Skin of body (tissue), 1 donor: ENCODE measurements at regions not wholly inside any gene's neighbourhood (a gene's known extent, or its start where the extent isn't known, plus 50 kb on each side); places are given as distances from the start of the nearest gene placed in this dataset.

Source experiments
- DNase-seq: peaks from one replicate; lab custom pipeline; 2025; lab: John Stamatoyannopoulos, UW

DNA sequence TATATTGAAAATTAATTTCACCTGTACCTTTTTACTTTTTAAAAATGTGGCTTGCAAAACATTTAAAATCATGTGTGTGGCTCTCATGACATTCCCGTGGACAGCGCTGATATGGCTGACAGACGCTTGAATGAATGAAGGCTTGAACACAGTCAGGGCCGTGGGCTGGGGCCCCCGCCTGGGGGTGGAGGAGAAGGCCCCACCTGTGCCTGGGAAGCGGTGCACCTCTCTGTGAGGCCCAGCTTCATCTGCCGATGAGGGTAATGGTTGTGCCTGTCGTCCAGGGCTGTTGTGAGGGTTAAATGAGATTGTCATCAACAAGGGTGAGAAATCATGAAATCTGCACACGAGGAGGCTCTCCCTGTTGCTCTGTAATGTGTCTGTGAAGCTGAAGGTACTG is 85.9 kb upstream of the PRR23E start:
- DNase-seq = no peak

GRCh38 chr3:127107491-127108375 is 85.2 kb upstream of the PRR23E start:
- DNase-seq = no peak

DNA sequence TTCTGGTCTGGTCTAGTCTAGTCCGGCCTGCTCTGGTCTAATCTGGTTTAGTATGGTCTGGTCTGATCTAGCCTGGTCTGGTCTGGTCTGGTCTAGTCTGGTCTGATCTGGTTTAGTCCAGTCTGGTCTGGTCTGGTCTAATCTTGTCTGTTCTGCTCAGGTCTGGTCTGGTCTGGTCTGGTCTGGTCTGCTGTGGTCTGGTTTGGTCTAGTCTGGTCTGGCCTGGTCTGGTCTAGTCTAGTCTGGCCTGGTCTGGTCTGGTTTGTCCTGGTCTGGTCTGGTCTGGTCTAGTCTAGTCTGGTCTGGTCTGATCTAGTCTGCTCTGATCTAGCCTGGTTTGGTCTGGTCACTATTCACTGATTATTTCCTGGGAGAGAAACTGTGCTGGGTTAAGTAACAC is 84.1 kb upstream of the PRR23E start:
- DNase-seq = no peak

DNA sequence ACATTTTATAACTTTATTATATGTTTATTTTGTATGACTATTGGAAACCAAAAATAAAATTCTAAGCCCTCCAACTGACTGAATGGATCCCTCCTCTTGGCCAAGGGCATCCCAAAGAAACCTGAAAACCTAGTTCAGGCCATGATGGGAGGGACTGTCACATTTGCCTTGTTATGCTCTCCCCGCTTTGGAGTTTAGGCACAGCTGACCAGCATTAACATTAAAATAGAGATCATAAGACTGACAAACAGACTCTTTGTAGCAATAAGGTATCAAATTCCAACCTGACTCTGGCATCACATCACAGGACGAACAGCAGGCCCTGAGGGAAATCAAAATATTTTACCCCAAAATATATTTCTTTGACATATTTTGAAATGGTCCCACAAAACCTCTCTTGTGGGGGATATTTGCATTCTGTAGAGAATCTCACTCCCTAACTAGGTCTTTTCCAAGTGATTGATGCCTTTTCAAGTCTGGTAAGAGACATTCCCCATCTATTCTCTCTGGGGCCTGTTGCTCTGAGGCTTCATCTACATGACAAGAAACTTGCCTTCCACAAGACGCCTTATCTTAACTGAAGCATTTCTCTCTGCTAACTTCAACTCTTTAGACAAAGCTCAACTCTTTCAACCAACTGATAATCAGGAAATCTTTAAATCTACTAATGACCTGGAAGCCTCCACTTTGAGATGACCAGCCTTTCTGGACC is 81.8 kb upstream of the PRR23E start:
- no peak for DNase-seq

DNA sequence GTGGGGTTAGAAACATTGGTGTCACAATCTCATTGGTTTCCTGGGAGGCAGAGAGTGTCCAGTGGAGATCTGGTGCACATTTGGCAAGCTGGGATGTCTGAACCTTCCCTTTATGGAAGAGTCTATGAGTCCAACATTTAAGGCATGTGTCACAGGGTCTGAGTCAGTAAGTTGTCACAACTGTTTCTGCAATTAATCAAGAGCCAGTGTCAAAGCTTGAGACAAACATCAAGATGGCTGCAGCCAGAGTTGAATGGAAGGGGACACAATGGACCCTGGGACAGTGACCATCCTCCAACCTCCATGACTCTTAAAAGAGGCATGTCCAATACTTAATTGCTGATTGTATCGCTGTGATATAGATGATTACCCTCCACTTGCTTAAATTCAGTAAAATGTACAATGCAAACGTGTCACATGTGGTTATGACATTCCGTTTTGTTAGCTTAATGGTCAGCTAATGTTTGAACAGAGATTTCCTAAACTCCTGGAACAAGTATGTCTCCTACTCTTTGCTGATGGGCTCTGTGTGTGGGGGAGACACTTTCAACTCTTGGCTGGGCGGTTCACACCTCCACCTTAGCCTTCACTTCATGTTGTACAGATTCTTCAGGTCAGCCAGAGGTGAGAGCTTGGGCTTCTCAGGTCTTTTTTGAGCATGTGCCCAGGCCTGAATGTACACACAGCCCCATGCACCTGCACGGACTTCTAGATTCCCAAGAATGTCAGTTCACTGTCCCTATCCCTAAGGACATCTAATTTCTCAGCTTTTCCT is 79.9 kb upstream of the PRR23E start:
- no peak for DNase-seq

DNA sequence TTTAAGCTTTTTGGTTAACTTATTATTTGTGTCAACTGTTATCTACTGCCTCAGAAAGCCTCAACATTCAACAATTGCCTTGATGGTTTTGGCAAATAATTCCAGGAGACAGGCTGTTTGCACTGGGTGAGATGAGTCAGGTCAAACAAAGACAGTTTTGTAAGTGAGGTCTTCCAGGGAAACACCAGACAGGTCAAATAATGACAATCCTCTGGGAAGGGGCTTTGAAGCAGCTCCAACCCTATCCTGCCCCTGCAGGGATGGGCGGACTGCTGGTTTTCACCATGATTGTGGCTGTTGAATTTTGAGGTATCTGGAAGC is 79.4 kb upstream of the PRR23E start:
- DNase-seq = no peak

GRCh38 chr3:127114337-127115070 is 78.4 kb upstream of the PRR23E start:
- DNase-seq = no peak

- no peak for DNase-seq
Measured at GRCh38 chr3:127115691-127116351, 77.1 kb upstream of the PRR23E start.

GRCh38 chr3:127118366-127118765 is 74.6 kb upstream of the PRR23E start:
- DNase-seq = no peak

DNA sequence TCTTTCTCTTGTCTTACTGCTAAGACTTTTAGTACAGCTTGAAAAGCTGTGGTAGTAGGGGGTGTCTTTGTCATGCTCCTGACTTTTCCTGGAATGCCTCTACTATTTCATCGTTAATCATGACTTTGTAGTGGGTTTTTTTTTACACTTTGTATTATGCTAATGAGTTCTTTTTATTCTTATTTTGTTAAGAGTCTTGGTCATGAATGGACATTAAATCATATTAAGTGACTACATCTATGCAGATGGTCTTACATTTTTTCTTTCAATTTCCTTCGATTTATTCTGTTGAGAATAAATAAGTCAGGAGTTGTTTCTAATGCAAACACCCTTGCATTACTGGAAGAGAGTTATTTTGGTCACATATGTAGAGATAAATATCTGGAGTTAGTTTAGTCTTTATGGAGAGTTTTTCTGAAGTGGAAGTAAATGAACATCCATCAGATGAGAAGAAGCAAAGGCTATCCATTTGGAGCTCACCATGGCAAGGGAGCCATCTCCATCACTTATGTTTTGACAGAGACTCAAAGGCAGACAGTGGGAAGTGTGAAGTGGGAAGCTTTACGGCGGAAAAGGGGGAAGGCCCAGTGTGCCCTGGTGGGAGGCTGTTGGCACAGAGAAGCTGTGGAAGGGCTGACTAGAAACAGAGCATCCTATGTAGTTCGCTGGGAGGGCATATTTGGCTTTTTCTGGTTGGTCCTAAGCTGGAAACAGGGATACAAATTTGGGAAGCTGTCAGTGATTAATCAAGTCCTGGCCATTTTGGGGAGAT is 73.1 kb upstream of the PRR23E start:
- DNase-seq = no peak

GRCh38 chr3:127120851-127121647 is 71.9 kb upstream of the PRR23E start:
- no peak for DNase-seq

- no peak for DNase-seq
Measured at GRCh38 chr3:127121885-127122284, 71.0 kb upstream of the PRR23E start.

DNA sequence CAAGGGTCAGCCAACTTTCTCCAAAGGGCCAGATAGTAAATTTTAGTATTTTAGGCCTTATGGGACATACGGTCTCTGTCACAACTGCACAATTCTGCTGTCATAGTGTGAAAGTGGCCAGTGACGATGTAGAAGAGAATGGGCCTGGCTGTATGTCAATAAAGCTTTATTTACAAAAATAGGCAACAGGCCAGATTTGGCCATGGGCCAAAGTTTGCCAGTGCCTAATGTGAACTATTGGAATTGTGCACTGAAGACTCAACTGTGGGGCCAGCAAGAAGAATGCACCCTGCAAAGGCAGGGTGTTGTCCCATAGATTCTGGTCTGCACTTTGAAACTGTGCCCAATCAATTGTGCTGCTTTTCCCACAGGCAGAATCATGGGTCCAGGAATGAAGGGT is 69.4 kb upstream of the PRR23E start:
- DNase-seq = no peak

DNA sequence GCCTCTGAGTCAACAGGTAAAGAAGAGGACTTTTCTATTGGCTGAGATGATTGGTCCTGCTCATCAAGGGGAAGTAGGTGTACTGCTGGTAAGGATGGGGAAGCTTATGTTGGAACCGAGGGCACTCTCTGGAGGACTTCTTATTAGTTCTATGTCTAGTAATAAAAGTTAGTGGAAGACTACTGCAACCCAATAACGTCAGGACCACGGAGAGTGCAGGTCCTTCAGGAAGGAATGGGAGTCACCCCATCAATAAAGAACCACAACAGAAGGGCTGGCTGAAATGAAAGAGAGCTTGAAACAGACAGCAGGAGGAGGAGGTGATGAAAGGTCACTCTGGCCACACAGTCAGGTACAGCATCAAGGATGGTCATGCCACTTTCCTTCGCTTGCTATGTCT is 68.8 kb upstream of the PRR23E start:
- no peak for DNase-seq

DNA sequence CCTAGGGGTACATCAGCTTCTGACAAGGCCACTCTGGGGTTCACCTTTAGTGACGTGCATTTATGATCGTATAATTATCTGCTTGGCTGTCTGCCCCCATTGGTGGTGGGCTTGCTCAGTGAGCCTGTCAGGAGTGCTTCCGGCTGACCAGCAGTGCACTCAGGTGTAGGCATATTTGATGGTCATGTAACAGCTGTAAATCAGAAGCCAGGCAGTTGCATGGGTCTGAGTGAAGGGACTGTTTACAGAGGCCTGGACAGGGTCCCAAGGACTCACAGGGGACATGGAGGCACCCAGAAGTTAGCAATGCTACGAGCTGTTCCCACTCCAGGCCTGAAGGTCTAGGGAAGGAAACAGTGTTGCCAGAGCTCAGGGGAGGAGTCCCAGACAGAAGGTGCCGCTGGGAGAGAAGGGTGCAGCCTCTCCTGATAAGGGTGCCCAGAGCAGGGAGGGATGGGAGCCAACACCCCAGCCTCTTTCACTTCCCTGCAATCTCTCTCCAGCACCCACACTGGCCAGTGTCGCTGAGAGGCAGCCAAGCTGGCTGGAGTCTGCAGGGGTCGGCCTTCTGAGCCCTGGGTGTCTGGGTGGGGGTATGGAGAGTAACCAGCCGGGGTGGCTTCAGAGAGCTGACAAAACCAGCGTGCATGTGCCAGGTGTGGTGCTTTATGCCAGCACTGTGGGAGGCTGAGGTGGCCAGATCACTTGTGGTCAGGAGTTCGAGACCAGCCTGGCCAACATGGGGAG is 61.3 kb upstream of the PRR23E start:
- DNase-seq = no peak

GRCh38 chr3:127132876-127133275 is 60.1 kb upstream of the PRR23E start:
- DNase-seq = no peak

- DNase-seq = no peak
Measured at GRCh38 chr3:127133971-127134370, 59.0 kb upstream of the PRR23E start.

DNA sequence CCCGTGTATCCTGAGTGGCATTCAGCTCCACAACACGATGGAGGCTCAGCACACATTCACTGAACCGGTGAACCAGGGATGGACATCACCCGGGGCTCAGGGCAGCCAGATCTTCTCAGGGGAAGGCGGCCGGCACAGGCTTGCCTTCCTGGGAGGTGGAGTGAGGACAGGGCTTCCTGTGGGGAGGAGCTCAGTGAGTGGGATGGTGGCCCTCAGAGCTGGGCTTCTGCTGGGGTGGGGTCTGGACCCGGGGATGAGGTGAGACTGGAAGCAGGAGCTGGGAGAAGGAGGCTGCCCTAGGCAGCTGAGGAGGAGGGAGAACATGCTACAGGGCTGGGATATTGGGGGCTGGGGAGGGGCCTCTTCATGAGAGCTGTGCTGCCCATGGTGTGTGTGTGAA is 58.5 kb upstream of the PRR23E start:
- no peak for DNase-seq

DNA sequence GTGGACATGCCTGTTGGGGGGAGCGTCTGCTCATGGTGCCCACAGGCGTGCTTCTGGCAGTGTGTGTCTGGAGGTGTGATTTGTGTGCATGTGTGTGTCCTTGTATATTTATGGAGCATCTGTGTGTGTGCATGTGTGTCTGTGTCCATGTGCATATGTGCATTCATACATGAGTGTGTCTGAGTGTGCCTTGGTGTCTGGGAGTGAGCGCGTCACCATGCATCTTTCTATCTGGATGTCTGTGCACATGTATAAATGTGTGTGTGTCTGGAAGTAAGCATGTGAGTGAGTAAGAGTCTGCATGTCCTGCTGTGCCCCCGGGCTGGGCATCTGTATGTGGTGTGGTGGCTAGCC is 58.1 kb upstream of the PRR23E start:
- no peak for DNase-seq
